IMR-90 (cell line): ENCODE measurements at regions not wholly inside any gene's neighbourhood (a gene's known extent, or its start where the extent isn't known, plus 50 kb on each side); places are given as distances from the start of the nearest gene placed in this dataset.
A peak's percentile ranks its signal among the peaks of the same experiment; 100 is the strongest.
"Not testable (repeated sequence)": the region's sequence is repeated elsewhere in the genome, so short reads cannot be mapped to it uniquely, and the experiment has no call there.

ENCODE experiments used
- ATAC-seq: fragments of 200-7000 bp; cut with Tn5 transposase; 2 replicates; pipeline ENCODE4 v1.9.1; 2020; ENCODE audit warnings: low read depth, mild to moderate bottlenecking, moderate library complexity
- BruUV-seq: library from RNA; stranded (reverse); fragments of 400-500 nt; replicated peaks from 2 replicates; lab custom pipeline; 2021; lab: Mats Ljungman, UMichigan
- CTCF ChIA-PET: fragments of 300-600 bp; formaldehyde crosslinking; extraction: SDS; loops from one replicate; lab custom pipeline; 2021; ENCODE audit warnings: antibody characterized with exemption; lab: Yijun Ruan, JAX
- POLR2A ChIA-PET: fragments of 300-600 bp; sonication (Branson Sonifier 250); formaldehyde crosslinking; loops from one replicate; lab custom pipeline; 2022; ENCODE audit warnings: antibody characterized with exemption; ENCODE audit not compliant: unreplicated experiment; lab: Charles Lee
- DNase-seq: peaks from one replicate; pipeline ENCODE4 v3.0.0; 2013
- H2AFZ ChIP-seq: replicated peaks from 2 replicates; pipeline ENCODE3; 2013; ENCODE audit warnings: low read length, mild to moderate bottlenecking; ENCODE audit not compliant: poor library complexity
- H2AK5ac ChIP-seq: 2 replicates; pipeline ENCODE4 v1.6.1; 2013; ENCODE audit warnings: low read depth, low read length, inconsistent platforms
- H2AK9ac ChIP-seq: replicated peaks from 2 replicates; pipeline ENCODE3; 2013; ENCODE audit warnings: mild to moderate bottlenecking, low read depth, low read length, moderate library complexity; ENCODE audit not compliant: poor library complexity
- H2BK120ac ChIP-seq: 2 replicates; pipeline ENCODE4 v1.6.1; 2013; ENCODE audit warnings: low read depth, low read length, inconsistent platforms
- H2BK15ac ChIP-seq: 3 replicates; pipeline ENCODE4 v1.6.1; 2013; ENCODE audit warnings: low read depth, low read length, inconsistent platforms
- H2BK20ac ChIP-seq: 2 replicates; pipeline ENCODE4 v1.6.1; 2013; ENCODE audit warnings: low read depth, mild to moderate bottlenecking, inconsistent platforms, low read length, moderate library complexity
- H2BK5ac ChIP-seq: 2 replicates; pipeline ENCODE4 v1.6.1; 2013; ENCODE audit warnings: mild to moderate bottlenecking, low read depth, low read length, inconsistent platforms; ENCODE audit not compliant: poor library complexity, severe bottlenecking
- H3K14ac ChIP-seq: replicated peaks from 2 replicates; pipeline ENCODE4 v1.6.1; 2013; ENCODE audit warnings: low read depth, low read length, inconsistent platforms
- H3K18ac ChIP-seq: 2 replicates; pipeline ENCODE4 v1.6.1; 2013; ENCODE audit warnings: low read depth, low read length, control low read depth
- H3K23ac ChIP-seq: 2 replicates; pipeline ENCODE4 v1.6.1; 2013; ENCODE audit warnings: low read depth, low read length, inconsistent platforms
- H3K27ac ChIP-seq: 2 replicates; pipeline ENCODE4 v1.5.1; 2013; ENCODE audit warnings: mild to moderate bottlenecking, control low read depth, low read length; ENCODE audit not compliant: insufficient read depth
- H3K27me3 ChIP-seq: 2 replicates; pipeline ENCODE4 v1.6.1; 2013; ENCODE audit warnings: low read length; ENCODE audit not compliant: control insufficient read depth, insufficient read depth
- H3K36me3 ChIP-seq: 2 replicates; pipeline ENCODE4 v1.6.1; 2013; ENCODE audit warnings: low read length, mixed read lengths; ENCODE audit not compliant: control insufficient read depth, insufficient read depth
- H3K4ac ChIP-seq: 2 replicates; pipeline ENCODE4 v1.6.1; 2013; ENCODE audit warnings: low read depth, low read length, inconsistent platforms
- H3K4me1 ChIP-seq: 2 replicates; pipeline ENCODE4 v1.6.1; 2013; ENCODE audit warnings: low read length, mixed read lengths; ENCODE audit not compliant: control insufficient read depth, insufficient read depth
- H3K4me2 ChIP-seq: 2 replicates; pipeline ENCODE4 v1.6.1; 2013; ENCODE audit warnings: low read depth, mild to moderate bottlenecking, control low read depth, low read length, moderate library complexity
- H3K4me3 ChIP-seq: 2 replicates; pipeline ENCODE4 v1.5.1; 2013; ENCODE audit warnings: low read depth, mild to moderate bottlenecking, control low read depth, low read length, moderate library complexity; ENCODE audit not compliant: insufficient read depth
- H3K56ac ChIP-seq: 2 replicates; pipeline ENCODE4 v1.6.1; 2013; ENCODE audit warnings: low read length, inconsistent platforms; ENCODE audit not compliant: insufficient read depth; ENCODE audit errors: extremely low read depth
- H3K79me1 ChIP-seq, 2 experiments: 2 replicates each; pipeline ENCODE4 v1.6.1; 2013; ENCODE audit warnings: low read length in 2 of 2, inconsistent platforms in 1 of 2, low read depth in 1 of 2
- H3K9ac ChIP-seq: 2 replicates; pipeline ENCODE4 v1.6.1; 2013; ENCODE audit warnings: low read depth, low read length, control low read depth
- H3K9me1 ChIP-seq: 2 replicates; pipeline ENCODE4 v1.6.1; 2013; ENCODE audit warnings: low read length, inconsistent platforms; ENCODE audit not compliant: insufficient read depth
- H3K9me3 ChIP-seq: 2 replicates; pipeline ENCODE4 v1.6.1; 2013; ENCODE audit warnings: low read length; ENCODE audit not compliant: control insufficient read depth, insufficient read depth
- H4K20me1 ChIP-seq: 2 replicates; pipeline ENCODE4 v1.6.1; 2013; ENCODE audit warnings: low read length, inconsistent platforms; ENCODE audit not compliant: insufficient read depth
- H4K5ac ChIP-seq: 2 replicates; pipeline ENCODE4 v1.6.1; 2013; ENCODE audit warnings: mild to moderate bottlenecking, low read depth, low read length, control low read depth
- H4K8ac ChIP-seq, 2 experiments: 2 replicates each; pipeline ENCODE4 v1.6.1; 2013; ENCODE audit warnings: low read depth in 2 of 2, low read length in 2 of 2, control low read depth in 1 of 2, inconsistent platforms in 1 of 2
- H4K91ac ChIP-seq: 2 replicates; pipeline ENCODE4 v1.6.1; 2013; ENCODE audit warnings: low read depth, low read length, inconsistent platforms; ENCODE audit not compliant: insufficient read depth
- CEBPB ChIP-seq: IDR thresholded peaks from 2 replicates; pipeline ENCODE4 v1.6.1; 2012; ENCODE audit warnings: low read depth, low read length, improper control_type of control experiment
- CHD1 ChIP-seq: IDR thresholded peaks from 2 replicates; pipeline ENCODE4 v1.6.1; 2012; ENCODE audit warnings: low read depth, low read length, improper control_type of control experiment
- FOS ChIP-seq: fragments of 150-350 bp; IDR thresholded peaks from 2 replicates; pipeline ENCODE4 v1.6.1; 2016; ENCODE audit warnings: low read depth, low read length
- POLR2A ChIP-seq: IDR thresholded peaks from 2 replicates; pipeline ENCODE4 v1.6.1; 2012; ENCODE audit warnings: mild to moderate bottlenecking, low read depth, low read length
- SMC3 ChIP-seq: fragments of 150-350 bp; IDR thresholded peaks from 2 replicates; pipeline ENCODE4 v1.6.1; 2016; ENCODE audit warnings: low read depth, mild to moderate bottlenecking, antibody characterized with exemption, low read length, moderate library complexity
- USF2 ChIP-seq: fragments of 150-350 bp; IDR thresholded peaks from 2 replicates; pipeline ENCODE4 v1.6.1; 2017; ENCODE audit warnings: mild to moderate bottlenecking, antibody characterized with exemption, low read length, low read depth
- WGBS, 2 experiments: methylation state at CpG; one replicate each; pipeline versions ENCODE4 v1.1.5 to v1.1.7; 2013; ENCODE audit warnings: missing lambda C conversion rate in 2 of 2; ENCODE audit not compliant: insufficient read length in 1 of 2; ENCODE audit errors: extremely low coverage in 2 of 2; 5-methylcytosine and 5-hydroxymethylcytosine counted together
- dilution Hi-C: fragments of 300-500 bp; cut with HindIII; formaldehyde crosslinking; loops from one replicate; pipeline ENCODE4 v1.14.3; 2018; ENCODE audit warnings: low sequenced_read_pairs; ENCODE audit not compliant: unreplicated experiment
- in situ Hi-C: fragments of 300-500 bp; cut with MboI; formaldehyde crosslinking; loops from 3 replicates; pipeline ENCODE4 v1.14.3; 2019; ENCODE audit warnings: low sequenced_read_pairs, inconsistent platforms, mixed read lengths
- intact Hi-C: fragments of 100-400 bp; cut with micrococcal nuclease; formaldehyde crosslinking; loops from 2 replicates; pipeline ENCODE4 v1.10.0; 2022

- Histone ChIP-seq H3K4me1 (peaks cover 31% of the 10 kb centered on the region), H4K8ac (peak overlapping the region; percentile 46 to 96), H2BK120ac (peak overlapping the region; percentile 99), H3K18ac (peak overlapping the region; percentile 98), H3K9me1 (peaks cover 29% of the 10 kb centered on the region), H2BK20ac (peak overlapping the region; percentile 99), H3K4ac (peak overlapping the region; percentile 98), H2BK15ac (peak overlapping the region; percentile 92), H2BK5ac (peak overlapping the region; percentile 96), H3K23ac (peak overlapping the region; percentile 73; the same call in 1 of the 2 replicates), H2AK5ac (peak overlapping the region; percentile 99), H3K79me1 (peaks cover 3 to 36% of the 10 kb centered on the region in 2 experiments), H3K14ac (peak overlapping the region; percentile 75), H4K91ac (peak overlapping the region; percentile 98), H3K4me2 (peak overlapping the region; percentile 62), H3K27ac (peak overlapping the region; percentile 83), H3K9ac (peak overlapping the region; percentile 65), H4K5ac (peak overlapping the region; percentile 100), H3K56ac (peak overlapping the region; percentile 36; the same call in 1 of the 2 replicates)
- in situ Hi-C loops (loop anchor here (10.0 kb wide), 1 partner anchor 59 kb away; no protein-coding TSS in a partner anchor), intact Hi-C loops (loop anchor here (5.0 to 10.0 kb wide), 3 partner anchors 53 to 139 kb away; partner anchors contain the start of gene ZNF469)
- peak; percentile 71 for TF ChIP-seq USF2
- TF ChIP-seq CHD1, result 0 out of 2 replicates have a peak, but pooled peaks have one; percentile 60
- TF ChIP-seq SMC3, result 0 out of 2 replicates have a peak, but pooled peaks have one; percentile 14
- peak; percentile 80 for TF ChIP-seq FOS
- peak; percentile 7 for TF ChIP-seq POLR2A
- TF ChIP-seq CEBPB, result peak; percentile 12; the same call in 1 of the 2 replicates
- H2AFZ ChIP-seq, H3K27me3 ChIP-seq, CTCF ChIA-PET, H2AK9ac ChIP-seq, H3K9me3 ChIP-seq, dilution Hi-C loops, POLR2A ChIA-PET, H3K4me3 ChIP-seq, H4K20me1 ChIP-seq, H3K36me3 ChIP-seq: not testable (repeated sequence)
- 40% methylated on average over 4 of the region's 19 CpGs; no CpG with 5 or more reads in 1 of the 2 experiments for WGBS, 2 experiments
- TSS peak; percentile 26 for BruUV-seq
- peak; percentile 74 for ATAC-seq
- peak; percentile 99 for DNase-seq
These were observed 137.3 kb upstream of the ZNF469 start for GRCh38 chr16:88245241-88246081.
